HG02610 (cell line): ENCODE measurements at regions not wholly inside any gene's neighbourhood (a gene's known extent, or its start where the extent isn't known, plus 50 kb on each side); places are given as distances from the start of the nearest gene placed in this dataset.

Source experiments
- ATAC-seq: cut with Tn5 transposase; IDR thresholded peaks from one replicate; pipeline ENCODE4 v1.9.1; 2021; ENCODE audit warnings: mild to moderate bottlenecking, moderate library complexity; ENCODE audit not compliant: unreplicated experiment

DNA sequence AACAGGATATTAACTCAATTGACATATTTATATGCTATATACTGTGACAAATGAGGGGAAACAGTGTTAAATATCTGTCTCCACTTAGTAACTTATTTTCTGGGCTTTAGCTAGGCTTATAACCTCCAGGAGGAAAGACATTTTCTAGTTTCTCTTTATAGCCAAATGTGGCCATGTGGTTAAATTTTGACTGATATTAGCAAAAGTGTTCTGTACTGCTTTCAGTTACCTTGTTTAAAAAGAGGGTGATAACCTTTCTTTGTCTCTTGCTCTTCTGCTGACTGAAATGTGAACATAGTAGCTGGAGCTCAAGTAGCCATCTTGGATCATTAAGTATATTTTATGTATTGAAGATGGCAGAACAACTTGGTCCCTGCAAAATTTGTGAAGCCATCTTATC is 253.7 kb downstream of the PDHA2 start:
- ATAC-seq, result no peak

DNA sequence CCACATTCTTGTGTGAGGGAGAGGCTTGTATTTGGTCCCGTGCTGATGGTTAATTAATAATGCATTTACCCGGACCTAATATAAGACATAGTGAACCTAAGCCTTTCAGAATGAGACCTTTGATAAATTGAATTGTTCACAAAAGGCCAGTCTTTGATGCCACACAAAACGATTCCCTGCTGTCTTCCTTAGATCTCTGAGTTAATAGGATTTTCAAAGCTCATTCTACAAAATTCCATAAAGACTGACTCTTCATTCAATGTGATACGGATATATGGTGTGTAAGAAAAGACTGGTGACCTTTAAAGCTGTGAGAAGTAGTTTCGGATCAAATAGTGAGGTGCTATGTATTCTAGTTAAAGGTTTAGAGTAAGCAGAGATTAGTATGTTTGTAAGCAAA is 254.3 kb downstream of the PDHA2 start:
- no peak for ATAC-seq

DNA sequence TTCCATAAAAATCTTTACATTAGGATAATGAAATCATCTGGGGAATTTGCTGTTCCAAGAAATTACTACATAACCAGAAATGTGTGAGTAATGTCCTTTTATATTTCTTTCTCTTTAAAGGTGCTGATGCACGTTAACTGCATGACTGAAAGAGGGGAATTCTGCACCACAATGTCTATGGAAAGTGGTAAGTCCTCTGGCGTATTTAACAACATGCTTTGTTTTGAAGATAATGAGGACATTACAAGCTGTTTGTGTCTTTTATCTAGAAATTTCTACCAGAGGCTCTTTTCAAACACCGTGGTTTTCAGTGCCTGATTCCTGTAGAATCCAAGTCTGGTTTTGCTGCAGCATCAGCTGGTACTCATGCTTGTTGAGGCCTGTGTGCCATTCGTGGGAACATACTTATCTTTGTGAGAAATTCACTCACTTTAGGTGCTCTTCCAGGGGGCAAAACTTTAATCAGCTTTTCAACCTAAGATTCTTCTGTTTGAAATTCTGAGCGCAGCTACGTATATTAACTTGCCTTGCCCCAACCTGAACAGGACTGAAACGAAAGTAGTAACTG is 257.2 kb downstream of the PDHA2 start:
- no peak for ATAC-seq

DNA sequence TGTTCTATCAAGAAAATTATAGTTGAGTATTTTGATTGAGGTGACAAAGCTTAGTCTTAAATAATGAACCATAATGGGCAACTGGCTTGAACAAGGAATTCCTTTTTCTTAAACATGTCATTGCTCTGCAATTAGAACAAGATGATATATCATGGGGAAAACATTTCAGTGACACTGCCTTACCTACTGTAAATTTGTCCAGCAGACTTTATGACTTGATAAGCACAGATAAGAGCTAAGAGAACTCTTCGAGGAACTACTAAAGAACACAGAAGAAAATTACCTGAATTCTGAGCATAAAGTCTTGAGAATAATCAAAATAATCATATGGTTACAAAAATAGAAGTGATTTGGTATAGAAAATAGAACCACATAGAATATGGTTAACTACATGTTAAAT is 257.8 kb downstream of the PDHA2 start:
- ATAC-seq, result no peak

DNA sequence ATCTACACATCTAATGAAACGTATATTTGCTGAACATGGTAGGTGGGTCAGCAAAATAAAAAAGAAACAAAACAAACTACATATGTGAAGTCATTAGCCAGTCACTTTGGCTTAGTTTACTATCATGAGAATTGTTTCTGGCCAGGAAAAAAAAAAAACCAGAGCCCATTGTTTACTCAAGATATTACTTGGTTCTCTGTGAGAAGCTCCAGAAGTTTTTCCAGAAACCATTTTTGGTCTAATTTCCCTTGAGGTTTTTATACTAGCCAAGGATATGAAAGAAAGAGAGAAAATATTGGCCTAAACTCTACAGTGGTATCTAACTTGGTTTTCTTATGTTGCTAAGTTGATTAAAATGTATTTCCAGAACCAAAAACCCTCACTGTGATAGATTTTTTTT is 259.1 kb downstream of the PDHA2 start:
- ATAC-seq, result no peak

DNA sequence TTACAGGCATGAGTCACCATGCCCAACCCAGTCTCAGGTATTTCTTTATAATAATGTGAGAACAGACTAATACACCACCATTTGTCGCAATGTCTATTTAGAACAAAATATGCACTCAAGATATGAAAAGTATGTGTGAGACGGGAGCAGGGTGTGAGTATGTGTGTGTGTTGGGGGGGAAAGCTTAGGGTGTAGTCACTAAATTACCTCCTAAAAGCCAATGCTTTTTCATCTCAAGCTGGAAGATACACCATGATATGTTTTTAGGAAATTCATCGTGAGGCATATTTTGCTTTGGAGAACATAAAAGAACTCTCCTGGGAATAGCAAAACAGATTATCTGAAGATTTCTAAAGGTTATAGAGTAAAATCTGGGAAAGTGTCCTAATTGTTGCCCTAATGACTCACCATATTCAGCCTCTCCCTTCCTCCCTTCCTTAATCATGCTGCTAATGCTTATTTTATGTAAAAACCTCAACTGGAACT is 262.7 kb downstream of the PDHA2 start:
- ATAC-seq, result no peak

DNA sequence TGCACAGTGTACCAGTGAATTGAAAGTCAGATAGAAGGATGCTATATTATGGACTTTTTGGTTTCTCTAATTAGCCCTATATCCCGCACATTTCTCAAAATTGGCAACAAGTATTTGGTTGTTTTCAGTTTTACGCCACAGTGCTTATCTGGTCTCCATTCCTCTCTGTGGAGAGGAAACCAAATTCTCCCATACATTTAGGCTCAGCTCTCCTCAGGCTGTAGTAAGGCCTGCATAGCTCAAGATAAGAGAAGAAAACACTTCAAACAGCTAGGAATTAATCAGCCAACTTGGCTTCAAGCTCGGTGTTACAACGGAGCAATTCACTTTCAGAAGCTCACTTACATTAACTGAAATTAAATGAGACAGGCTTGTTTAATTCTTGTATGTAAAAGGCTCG is 263.2 kb downstream of the PDHA2 start:
- no peak for ATAC-seq

DNA sequence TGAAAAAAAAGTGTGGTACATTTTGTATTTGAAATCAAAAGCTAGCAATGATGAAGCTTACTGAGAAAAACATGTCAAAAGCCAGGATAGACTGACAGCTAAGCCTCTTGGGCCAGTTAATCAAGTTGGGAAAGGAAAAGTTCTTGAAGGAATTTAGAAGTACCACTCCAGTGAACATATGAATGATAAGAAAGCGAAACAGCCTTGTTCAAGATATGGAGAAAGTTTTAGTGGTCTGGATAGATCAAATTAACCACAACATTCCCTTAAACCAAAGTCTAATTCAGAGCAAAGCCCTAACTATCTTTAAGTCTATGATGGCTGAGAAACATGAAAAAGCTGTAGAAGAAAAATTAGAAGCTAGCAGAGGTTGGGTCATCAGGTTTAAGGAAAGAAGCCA is 268.3 kb downstream of the PDHA2 start:
- no peak for ATAC-seq

DNA sequence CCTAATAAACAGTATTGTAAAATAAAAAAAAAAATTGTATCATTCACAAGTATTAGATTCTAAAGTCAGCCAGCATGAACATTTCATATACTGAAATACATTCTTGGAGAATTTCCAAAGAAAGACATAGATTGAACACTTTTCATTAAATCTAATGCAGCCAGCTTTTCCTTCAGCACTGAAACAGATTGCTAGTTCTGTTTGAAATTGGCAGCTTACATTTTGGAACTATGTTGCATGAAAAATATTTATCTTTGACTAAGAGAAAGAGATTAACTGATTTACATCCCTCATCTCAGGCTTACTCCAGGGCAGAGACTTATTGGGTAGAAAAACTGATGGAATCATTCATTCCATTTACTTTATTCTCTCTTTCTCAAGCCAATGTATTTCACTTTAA is 272.7 kb downstream of the PDHA2 start:
- no peak for ATAC-seq

DNA sequence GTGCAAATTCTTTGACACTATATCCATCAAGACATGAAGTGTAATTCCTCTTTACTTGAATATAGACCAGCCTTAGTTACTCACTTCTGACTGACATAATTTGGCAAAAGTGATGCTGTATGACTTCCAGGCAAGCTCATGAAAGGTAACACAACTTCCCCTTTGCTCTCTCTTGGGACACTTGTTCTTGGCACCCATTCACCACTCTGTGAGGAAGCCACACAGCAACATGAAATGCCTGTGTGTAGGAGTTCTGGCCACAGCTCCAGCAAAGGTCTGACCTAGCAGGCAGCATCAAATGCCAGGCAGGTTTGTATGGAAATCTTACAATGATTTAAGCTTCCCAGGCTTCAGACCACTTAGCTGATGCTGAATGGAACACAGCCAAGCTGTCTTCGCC is 280.3 kb downstream of the PDHA2 start:
- ATAC-seq, result no peak

DNA sequence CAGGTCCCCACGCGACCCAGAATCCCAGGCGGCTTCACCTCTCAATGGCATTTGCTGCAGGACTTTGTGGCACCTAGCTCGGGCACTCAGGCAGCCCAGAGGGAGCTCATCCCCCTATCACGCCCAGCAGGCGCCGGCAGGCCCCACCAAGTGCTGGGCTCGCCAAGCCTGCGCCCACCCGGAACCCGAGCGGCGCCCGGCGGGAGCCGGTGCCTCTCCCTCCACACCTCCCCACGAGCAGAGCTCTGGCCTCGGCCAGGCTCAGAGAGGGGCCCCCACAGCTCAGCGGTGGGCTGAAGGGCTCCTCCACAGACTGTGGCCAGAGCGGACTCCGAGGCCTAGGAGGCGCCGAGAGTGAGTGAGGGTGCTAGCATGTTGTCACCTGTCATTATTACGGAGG is 286.3 kb downstream of the PDHA2 start:
- no peak for ATAC-seq

DNA sequence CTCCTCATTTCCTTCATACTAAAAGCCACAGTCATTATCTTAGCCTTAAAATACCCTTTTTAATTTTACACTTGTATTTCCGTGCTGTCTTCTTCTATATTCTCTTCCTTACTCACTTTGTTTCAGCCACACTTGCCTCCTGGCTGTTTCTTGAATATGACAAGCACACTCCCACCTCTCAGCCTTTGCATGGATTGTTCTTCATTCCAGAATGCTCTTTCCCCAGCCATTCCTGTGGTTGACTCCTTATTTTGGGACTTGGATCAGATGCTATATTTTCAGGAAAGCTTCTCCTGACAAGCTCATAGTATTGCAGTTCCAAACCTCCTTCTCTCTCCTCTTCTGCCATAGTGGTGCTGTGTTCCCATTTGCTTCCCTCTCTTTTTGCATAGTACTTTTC is 291.3 kb downstream of the PDHA2 start:
- ATAC-seq, result no peak

DNA sequence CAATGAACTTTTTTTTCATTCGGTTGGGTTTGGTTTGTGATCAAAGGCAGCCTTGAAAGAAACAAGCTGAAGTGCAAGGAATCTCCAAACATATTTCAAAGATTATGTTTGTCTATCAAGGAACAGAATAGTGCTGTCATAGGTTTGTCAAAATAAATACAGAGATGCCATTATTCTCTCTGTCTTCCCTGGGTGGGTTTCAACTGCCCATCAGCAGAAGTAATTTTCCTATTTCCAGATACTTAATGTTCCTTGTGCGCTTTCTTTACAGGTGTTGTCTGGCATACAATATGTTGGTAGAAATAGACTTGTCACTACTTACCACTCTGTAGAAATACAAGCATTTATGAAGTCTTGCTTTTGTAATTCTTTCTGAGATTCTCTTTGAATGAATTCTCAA is 294.9 kb downstream of the PDHA2 start:
- ATAC-seq, result no peak

DNA sequence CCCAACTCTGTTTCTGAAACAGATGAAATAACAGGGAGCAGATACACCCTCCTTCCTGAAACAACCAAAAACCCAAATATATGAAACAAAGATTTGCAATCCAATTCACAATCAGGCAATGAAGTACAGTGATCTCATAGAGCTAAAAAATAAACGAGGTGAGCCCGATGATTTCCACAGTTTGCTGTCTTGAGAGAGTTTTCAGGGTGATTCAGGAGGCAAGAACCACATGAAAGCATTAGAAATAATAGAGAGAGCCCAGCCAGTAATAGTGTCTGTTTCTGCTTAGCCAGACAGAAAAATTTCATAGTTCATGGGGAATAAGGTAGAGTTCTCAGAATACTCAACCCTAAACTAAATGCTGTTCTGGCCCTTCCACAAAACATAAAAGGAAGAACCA is 296.2 kb downstream of the PDHA2 start:
- ATAC-seq, result no peak

DNA sequence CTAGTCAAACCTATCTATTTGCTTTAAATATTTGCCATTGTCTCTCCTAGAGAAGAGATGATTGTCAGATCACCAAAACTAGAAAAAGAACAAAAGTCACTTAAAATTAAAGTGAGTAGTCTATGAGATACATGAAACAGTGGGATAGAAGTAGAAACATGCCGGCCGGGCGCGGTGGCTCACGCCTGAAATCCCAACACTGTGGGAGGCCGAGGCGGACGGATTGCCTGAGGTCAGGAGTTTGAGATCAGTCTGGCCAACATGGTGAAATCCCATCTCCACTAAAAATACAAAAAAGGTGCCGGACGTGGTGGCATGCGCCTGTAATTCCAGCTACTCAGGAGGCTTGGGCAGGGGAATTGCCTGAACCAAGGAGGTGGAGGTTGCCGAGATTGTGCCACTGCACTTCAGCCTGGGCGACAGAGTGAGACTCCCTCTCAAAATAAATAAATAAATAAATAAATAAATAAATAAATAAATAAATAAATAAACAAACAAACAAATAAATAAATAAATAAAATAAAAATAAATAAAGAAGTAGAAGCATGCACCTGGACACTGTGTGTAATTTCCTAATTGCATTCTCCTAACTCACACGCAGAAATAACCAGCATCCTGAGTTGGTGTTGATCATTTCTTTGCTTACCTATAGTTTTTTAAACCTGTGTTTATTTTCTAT is 299.5 kb downstream of the PDHA2 start:
- ATAC-seq, result no peak

DNA sequence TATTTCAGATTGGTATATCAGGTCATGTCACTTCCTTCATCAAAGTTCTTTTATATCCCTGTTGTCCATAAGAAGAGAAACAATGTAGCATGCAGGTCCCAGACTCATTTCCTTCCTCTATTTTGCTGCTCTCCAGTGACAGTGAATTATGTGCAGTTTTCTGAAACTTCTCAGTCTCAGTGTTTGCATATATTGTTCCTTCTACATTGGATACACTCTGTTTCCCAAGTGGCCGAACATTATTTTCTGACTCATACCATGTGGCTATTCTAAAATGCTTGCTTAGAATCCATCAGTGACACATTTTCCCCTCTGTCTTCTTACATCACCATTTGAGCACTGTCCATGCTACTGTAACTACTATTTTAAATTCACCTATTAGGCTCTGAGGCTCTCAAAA is 305.7 kb downstream of the PDHA2 start:
- ATAC-seq, result no peak

DNA sequence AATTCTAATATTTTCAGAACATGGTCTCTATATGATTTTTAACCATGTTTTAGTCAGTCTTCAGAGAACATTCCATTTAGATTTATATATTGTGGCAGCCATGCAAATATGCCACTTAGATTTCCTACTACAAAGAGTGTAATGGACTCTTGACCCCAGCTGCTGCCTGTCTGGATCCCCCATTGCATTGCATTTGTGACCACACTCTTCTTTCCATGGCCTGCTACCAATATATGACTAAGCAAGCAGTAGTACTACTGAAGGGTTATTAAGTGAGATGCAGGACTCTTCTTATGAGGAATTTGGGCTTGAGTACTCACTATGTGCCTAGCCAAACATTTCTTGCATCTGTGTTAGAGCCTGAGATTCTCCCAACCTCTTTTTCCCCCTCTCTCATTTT is 306.8 kb downstream of the PDHA2 start:
- no peak for ATAC-seq

DNA sequence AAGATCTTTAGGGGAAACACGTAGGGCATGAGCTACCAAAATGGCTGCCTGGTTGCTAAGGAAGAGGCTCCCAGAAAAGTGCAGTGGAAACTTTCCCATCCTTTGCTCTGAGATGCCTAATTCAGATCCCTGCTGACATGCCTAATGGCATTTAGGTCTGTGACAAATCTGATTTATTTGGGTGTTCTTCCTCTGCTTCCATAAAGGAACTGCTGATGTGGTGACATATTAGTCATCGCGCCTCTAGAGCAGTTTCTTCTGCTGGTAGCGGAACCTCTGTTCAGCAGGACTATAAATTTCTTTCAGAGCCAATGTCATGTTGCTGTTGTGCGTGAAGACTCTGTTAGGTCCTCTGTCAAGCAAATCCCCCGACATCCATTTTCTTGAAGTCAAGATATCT is 310.0 kb downstream of the PDHA2 start:
- ATAC-seq, result no peak

DNA sequence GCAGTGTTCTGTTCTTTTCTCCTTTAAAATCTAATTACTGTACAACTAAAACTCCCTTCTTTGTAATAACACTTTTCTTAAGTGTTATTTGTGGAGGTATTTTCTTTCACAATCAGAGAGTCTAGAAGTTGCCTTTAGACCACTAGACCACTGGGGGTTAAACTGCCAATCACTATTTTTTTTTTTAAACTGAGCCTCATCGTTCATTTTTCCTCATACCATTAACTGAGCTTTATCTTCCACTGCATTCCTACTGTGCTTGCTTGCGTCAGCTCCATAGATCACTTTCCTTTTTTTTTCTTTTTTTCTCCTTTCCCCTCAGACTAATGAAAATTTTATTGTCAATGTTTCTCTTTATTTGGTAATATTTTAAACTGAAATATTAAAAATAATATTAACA is 310.6 kb downstream of the PDHA2 start:
- ATAC-seq, result no peak

DNA sequence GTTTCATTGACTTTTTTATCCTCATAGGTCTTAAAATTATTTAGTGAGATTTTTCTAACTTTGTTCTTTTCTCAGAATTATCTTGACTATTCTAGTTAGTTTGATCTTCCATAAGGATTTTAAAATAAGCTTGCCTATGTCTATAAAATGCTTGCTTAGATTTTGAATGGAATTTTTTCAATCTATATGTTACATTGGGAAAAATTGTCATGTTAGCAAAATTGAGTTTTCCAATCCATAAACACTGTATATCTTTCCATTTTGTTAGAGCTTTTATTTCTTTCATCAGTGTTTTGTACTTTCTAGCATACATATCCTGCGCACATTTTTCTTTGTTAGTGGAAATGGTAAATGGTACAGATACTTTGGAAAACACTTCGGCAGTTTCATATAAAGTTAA is 312.9 kb downstream of the PDHA2 start:
- ATAC-seq, result no peak

DNA sequence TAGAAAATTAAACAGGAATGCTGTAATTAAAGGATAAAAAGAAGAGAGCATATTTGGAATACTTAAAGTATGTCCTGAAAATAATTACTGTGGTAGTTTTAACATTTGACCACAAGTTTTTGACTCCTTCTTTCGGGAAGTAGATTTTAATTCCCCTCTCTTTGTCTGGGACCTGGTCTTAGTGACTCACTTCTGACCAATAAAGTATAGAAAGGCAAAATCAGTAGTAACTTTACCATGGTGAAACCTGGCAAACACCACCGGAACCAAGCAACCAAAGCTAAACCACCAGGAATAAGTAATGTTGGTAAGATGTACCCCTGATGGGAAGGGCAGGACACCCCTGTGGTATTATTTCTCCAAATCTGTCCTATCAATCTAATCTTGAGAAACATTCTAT is 314.8 kb downstream of the PDHA2 start:
- ATAC-seq, result no peak

DNA sequence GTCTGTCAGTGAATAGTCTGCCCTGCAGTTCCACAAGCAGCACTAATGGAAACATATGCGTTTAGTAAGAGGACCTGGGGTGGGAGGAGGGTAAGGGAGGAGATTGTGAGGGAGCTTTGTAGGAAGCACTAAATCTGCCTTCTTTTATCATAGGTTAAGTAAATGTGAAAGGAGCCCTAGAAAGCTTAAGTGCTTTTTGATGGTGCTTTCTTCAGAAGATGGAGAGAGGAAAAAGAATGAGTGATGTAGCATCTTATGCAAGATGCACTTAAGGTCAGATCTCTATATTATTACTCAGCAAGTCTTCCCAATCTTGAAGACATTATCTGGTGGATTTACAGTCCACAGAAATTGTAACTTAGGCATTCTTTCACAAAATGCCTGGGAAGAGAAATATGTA is 322.7 kb downstream of the PDHA2 start:
- no peak for ATAC-seq

DNA sequence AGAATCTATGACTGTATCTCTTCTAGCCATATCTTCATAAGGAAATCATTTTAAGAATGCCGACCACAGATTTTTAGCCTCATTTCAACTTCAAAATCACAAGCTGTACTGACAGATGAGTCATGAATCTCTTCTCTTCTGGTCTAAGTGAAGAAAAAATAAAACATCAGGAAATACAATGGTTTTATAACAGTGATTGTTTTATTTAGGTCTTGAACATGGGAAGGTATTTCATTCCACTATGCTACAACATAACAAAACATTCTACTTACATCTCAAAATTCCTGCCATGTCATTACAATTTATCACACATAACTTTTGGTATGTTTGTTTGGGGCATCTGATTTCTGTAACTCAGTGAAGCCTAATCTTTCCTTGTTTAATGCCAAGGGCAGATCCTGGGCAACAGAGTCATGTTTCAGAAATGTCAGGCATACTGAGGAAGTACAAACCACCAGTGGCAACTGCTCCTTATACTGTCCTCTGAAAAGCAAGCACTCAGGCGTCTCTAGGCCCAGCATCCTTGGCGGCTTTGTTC is 325.0 kb downstream of the PDHA2 start:
- no peak for ATAC-seq
